ENCODE measurements at regions not wholly inside any gene's neighbourhood (a gene's known extent, or its start where the extent isn't known, plus 50 kb on each side); places are given as distances from the start of the nearest gene placed in this dataset.

DNA sequence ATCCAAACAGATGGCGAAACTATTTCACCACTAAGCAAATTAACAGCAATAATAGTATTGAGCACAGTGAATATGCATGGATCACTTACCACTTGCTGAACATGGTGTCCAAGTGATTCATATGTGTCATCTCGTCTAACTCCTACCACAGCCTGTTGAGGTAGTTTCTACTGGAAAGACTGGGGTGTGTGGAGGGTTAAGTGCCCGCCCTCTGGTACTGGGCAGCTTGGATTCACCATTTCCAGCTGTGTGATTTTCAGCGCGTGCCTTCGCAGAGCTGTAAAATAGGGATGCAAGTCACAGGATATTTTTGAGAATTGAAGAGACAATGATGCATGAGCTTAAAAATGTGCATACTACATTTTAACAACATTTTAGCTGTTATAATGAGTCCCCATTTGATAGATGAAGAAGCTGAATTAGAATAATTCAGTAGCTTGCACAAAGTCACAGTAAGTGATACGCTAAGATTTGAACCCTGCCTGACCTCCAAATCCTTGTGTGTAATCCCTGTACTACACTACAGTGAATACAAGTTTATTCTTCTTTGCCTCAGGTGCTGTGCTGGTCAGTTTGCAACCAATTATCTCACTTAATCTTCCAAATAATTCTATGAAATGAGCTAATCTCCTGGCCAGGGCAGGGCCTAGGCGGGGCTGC is 75.2 kb upstream of the SIX2 start:
- DNase-seq (ENCODE audit: extremely low read depth, low read depth): no peak
- H3K4me3 ChIP-seq (replicated peaks; ENCODE audit: low read depth, low read length): no peak overlapping the region
- TF ChIP-seq, protein P1, sequence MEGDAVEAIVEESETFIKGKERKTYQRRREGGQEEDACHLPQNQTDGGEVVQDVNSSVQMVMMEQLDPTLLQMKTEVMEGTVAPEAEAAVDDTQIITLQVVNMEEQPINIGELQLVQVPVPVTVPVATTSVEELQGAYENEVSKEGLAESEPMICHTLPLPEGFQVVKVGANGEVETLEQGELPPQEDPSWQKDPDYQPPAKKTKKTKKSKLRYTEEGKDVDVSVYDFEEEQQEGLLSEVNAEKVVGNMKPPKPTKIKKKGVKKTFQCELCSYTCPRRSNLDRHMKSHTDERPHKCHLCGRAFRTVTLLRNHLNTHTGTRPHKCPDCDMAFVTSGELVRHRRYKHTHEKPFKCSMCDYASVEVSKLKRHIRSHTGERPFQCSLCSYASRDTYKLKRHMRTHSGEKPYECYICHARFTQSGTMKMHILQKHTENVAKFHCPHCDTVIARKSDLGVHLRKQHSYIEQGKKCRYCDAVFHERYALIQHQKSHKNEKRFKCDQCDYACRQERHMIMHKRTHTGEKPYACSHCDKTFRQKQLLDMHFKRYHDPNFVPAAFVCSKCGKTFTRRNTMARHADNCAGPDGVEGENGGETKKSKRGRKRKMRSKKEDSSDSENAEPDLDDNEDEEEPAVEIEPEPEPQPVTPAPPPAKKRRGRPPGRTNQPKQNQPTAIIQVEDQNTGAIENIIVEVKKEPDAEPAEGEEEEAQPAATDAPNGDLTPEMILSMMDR (IDR thresholded peaks at IDR 0.05; ENCODE audit: low read depth, low read length, missing control alignments): no peak

DNA sequence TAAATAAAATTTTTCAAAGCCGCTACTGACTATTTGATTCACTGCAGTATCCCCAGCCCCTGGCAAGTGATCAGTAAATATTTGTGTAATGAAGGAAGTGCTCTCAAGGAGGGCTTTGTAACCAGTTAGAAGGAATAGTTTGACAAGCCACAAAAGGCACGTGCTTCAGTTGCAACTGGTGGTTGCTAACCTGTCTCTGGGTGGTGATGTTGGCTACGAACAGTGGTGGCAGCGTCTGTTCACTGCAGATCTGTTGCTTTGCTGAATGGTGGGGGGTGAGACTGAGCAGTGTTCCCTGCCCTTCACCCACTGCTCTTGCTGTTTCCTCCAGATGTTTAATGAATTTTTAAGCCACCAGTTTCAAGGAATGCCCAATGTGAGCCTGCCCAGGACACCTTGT is 73.9 kb upstream of the SIX2 start:
- no peak overlapping the region for H3K4me3 ChIP-seq (replicated peaks; ENCODE audit: low read depth, low read length)
- no peak for DNase-seq (ENCODE audit: extremely low read depth, low read depth)
- TF ChIP-seq, protein P1 (IDR thresholded peaks at IDR 0.05; ENCODE audit: low read depth, low read length, missing control alignments): no peak

- TF ChIP-seq, protein P1 (IDR thresholded peaks at IDR 0.05; ENCODE audit: low read depth, low read length, missing control alignments): no peak
- no peak overlapping the region for H3K4me3 ChIP-seq (replicated peaks; ENCODE audit: low read depth, low read length)
- no peak for DNase-seq (ENCODE audit: extremely low read depth, low read depth)
These were observed 65.5 kb upstream of the SIX2 start for GRCh38 chr2:45074713-45075112.

DNA sequence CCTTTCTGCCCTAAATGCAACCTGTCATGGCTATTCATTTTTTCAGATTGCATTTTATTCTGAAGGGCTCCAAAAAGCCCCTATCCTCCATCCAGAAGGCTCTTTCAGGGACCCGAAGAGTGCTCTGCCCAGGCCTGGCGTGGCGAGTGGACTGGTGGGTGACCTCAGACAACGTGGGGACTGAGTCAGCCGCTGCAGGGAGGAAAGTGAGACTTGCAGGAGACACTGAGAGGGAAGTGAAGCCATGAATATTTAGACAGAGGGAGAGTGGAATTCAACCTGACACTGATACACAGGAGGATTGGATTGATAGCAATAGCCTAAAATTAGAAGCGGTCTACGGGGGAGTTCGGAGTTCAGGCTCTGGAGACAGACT is 63.6 kb upstream of the SIX2 start:
- H3K4me3 ChIP-seq (replicated peaks; ENCODE audit: low read depth, low read length): no peak overlapping the region
- no peak for DNase-seq (ENCODE audit: extremely low read depth, low read depth)
- TF ChIP-seq, protein P1 (IDR thresholded peaks at IDR 0.05; ENCODE audit: low read depth, low read length, missing control alignments): no peak

- DNase-seq (ENCODE audit: extremely low read depth, low read depth): no peak
- TF ChIP-seq, protein P1 (IDR thresholded peaks at IDR 0.05; ENCODE audit: low read depth, low read length, missing control alignments): no peak
- no peak overlapping the region for H3K4me3 ChIP-seq (replicated peaks; ENCODE audit: low read depth, low read length)
These were observed 63.0 kb upstream of the SIX2 start for GRCh38 chr2:45072064-45072861.

GRCh38 chr2:45070113-45070652 is 60.9 kb upstream of the SIX2 start:
- TF ChIP-seq, protein P1 (IDR thresholded peaks at IDR 0.05; ENCODE audit: low read depth, low read length, missing control alignments): no peak
- no peak for DNase-seq (ENCODE audit: extremely low read depth, low read depth)
- H3K4me3 ChIP-seq (replicated peaks; ENCODE audit: low read depth, low read length): no peak overlapping the region
